ENCODE measurements at regions not wholly inside any gene's neighbourhood (a gene's known extent, or its start where the extent isn't known, plus 50 kb on each side); places are given as distances from the start of the nearest gene placed in this dataset.

DNA sequence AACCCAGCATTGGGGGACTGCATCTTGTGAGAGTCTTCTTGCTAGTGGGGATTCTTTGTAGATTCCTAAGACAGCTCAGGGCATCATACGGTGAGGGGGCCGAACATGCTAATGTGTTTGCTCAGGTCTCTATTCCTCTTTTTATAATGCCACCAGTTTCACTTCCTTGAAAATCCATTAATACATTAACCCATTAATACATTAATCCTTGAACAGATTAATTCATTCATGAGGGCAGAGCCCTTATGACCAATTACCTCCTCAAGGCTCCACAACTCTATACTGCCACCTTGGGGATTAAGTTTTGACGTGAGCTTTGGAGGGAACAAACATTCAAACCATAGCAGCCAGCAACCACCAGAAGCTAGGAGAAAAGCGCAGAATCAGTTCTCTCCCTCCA lies 67.2 kb upstream of the POT1 start:
- H3K36me3 Mint-ChIP-seq = no peaks in the 10 kb centered on the region
- TF ChIP-seq, protein P1, sequence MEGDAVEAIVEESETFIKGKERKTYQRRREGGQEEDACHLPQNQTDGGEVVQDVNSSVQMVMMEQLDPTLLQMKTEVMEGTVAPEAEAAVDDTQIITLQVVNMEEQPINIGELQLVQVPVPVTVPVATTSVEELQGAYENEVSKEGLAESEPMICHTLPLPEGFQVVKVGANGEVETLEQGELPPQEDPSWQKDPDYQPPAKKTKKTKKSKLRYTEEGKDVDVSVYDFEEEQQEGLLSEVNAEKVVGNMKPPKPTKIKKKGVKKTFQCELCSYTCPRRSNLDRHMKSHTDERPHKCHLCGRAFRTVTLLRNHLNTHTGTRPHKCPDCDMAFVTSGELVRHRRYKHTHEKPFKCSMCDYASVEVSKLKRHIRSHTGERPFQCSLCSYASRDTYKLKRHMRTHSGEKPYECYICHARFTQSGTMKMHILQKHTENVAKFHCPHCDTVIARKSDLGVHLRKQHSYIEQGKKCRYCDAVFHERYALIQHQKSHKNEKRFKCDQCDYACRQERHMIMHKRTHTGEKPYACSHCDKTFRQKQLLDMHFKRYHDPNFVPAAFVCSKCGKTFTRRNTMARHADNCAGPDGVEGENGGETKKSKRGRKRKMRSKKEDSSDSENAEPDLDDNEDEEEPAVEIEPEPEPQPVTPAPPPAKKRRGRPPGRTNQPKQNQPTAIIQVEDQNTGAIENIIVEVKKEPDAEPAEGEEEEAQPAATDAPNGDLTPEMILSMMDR (conservative IDR thresholded peaks at IDR 0.05) = no peak
- H3K27ac Mint-ChIP-seq = no peak overlapping the region
- no peak for DNase-seq (ENCODE audit: extremely low spot score, unreplicated experiment)
- H3K4me1 Mint-ChIP-seq (ENCODE audit: unreplicated experiment) = no peaks in the 10 kb centered on the region
- H3K9me3 Mint-ChIP-seq = no peaks in the 10 kb centered on the region
- H3K27me3 Mint-ChIP-seq = no peaks in the 10 kb centered on the region
- no peak overlapping the region for H3K4me3 Mint-ChIP-seq

DNA sequence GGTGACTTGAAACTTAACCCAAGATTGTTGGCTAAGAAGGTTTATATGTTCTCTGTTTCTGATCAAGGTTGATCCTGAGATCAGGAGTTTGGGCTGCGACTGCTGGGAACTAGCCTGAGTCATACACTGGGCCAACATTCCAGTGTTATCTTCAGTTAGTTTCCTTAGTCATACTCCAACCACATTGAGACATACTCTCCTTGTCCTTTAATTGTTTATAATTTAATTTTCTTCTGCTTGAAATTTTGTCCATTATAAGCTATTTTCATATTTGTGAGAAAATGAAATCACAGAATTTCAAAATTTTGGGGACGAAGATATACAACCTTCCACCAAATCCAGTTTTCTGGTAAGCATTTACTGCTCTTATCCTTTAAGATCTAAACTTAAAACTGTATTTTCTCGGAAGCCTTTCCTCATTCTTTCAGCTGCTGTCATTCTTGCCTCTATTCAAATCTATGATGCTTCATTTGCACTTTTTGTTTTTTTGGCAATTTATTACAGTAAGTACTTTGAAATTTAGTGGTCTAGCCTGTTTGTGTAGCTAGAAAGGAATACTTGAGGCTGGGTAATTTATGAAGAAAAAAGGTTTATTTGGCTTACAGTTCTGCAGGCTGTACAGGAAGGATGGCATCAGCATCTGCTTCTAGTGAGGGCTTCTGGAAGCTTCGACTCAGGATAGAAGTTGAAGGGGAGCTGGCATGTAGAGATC lies 63.4 kb upstream of the POT1 start:
- DNase-seq (ENCODE audit: extremely low spot score, unreplicated experiment) = no peak
- H3K27ac Mint-ChIP-seq = peak overlapping the region; percentile 62

DNA sequence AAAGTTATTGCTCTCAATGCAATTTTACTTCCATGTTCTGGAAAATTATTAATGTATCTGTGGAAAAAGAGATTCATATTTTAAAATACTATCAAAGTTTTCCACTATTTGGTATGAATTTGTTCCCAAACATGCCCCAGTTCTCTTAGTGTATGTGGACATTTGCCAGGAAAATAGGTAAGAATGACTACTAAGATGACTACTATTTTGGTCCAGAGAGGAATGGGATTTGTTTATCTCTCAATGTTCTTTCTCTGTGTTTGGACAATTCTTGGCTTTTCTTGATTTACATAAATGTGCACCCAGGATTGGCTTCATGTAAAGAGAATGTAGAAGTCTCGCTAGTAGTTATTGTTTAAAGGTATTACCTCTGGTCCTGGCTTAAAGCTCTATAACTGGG lies 60.3 kb upstream of the POT1 start:
- no peaks in the 10 kb centered on the region for H3K27me3 Mint-ChIP-seq
- DNase-seq (ENCODE audit: extremely low spot score, unreplicated experiment) = no peak
- TF ChIP-seq, protein P1 (conservative IDR thresholded peaks at IDR 0.05) = no peak
- no peaks in the 10 kb centered on the region for H3K9me3 Mint-ChIP-seq
- H3K4me1 Mint-ChIP-seq (ENCODE audit: unreplicated experiment) = no peaks in the 10 kb centered on the region
- H3K4me3 Mint-ChIP-seq = no peak overlapping the region
- H3K27ac Mint-ChIP-seq = no peak overlapping the region
- no peaks in the 10 kb centered on the region for H3K36me3 Mint-ChIP-seq

More for the DNA sequence above, 63.4 kb upstream of the POT1 start:
- H3K36me3 Mint-ChIP-seq = no peaks in the 10 kb centered on the region
- TF ChIP-seq, protein P1 (conservative IDR thresholded peaks at IDR 0.05) = no peak
- H3K27me3 Mint-ChIP-seq = no peaks in the 10 kb centered on the region
- peak overlapping the region; percentile 14 for H3K4me3 Mint-ChIP-seq
- H3K4me1 Mint-ChIP-seq (ENCODE audit: unreplicated experiment) = no peaks in the 10 kb centered on the region
- H3K9me3 Mint-ChIP-seq = no peaks in the 10 kb centered on the region

Data from type B pancreatic cell (in vitro differentiated cells).